NB4 (cell line): ENCODE measurements at regions not wholly inside any gene's neighbourhood (a gene's known extent, or its start where the extent isn't known, plus 50 kb on each side); places are given as distances from the start of the nearest gene placed in this dataset.

ENCODE experiments used
- MYC ChIP-seq: IDR thresholded peaks from 2 replicates; pipeline ENCODE4 v1.6.1; 2011; ENCODE audit warnings: low read depth, low read length
- POLR2A ChIP-seq: IDR thresholded peaks from 2 replicates; pipeline ENCODE4 v1.6.1; 2011; ENCODE audit warnings: mild to moderate bottlenecking; ENCODE audit not compliant: insufficient read length; ENCODE audit errors: extremely low read depth
- TF ChIP-seq, protein P1 (sequence below): IDR thresholded peaks from one replicate; pipeline ENCODE4 v1.5.1; 2012; ENCODE audit warnings: low read depth, low read length

DNA sequence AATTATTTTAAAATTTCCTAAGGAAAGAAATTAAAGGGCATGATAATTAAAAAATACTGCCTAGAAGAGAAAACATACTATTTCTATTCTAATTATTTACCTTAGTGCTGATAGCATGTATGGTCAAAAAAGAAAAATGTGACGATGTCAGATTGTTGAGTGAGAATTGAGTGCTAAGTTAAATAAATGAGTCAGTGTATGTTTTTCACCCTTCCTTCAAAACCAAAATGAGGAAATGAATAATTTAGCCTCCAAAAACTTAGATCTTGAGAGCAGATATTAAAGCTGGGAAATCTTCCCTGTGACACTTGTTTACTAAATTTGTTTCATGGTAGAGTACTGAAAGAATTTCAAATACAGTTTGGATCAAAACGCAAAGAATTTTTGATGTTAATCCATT lies 58.6 kb upstream of the NYAP2 start:
- TF ChIP-seq, protein P1, sequence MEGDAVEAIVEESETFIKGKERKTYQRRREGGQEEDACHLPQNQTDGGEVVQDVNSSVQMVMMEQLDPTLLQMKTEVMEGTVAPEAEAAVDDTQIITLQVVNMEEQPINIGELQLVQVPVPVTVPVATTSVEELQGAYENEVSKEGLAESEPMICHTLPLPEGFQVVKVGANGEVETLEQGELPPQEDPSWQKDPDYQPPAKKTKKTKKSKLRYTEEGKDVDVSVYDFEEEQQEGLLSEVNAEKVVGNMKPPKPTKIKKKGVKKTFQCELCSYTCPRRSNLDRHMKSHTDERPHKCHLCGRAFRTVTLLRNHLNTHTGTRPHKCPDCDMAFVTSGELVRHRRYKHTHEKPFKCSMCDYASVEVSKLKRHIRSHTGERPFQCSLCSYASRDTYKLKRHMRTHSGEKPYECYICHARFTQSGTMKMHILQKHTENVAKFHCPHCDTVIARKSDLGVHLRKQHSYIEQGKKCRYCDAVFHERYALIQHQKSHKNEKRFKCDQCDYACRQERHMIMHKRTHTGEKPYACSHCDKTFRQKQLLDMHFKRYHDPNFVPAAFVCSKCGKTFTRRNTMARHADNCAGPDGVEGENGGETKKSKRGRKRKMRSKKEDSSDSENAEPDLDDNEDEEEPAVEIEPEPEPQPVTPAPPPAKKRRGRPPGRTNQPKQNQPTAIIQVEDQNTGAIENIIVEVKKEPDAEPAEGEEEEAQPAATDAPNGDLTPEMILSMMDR = no peak
- no peak for TF ChIP-seq POLR2A
- TF ChIP-seq MYC = no peak
